ENCODE measurements at regions not wholly inside any gene's neighbourhood (a gene's known extent, or its start where the extent isn't known, plus 50 kb on each side); places are given as distances from the start of the nearest gene placed in this dataset.

DNA sequence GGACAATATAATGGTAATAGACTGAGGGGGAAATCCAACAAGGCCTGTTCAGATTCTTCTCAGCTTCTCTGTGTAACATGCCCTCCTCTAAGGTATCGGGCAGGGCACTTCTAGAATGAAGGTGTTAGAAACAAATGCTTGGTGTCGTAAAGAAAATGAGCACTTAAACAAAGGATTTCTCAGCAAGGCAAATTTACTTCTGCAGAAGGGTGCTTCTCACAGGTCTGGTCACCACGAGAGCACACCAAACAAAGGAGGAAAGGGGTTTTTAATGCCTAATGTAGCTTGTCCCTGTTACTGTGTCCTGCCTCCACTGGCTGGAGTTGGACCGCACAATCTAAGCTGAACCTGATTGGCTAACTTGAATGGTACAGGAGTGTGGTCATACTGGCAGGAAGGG lies 642.6 kb upstream of the CDH8 start:
- TF ChIP-seq, protein P1, sequence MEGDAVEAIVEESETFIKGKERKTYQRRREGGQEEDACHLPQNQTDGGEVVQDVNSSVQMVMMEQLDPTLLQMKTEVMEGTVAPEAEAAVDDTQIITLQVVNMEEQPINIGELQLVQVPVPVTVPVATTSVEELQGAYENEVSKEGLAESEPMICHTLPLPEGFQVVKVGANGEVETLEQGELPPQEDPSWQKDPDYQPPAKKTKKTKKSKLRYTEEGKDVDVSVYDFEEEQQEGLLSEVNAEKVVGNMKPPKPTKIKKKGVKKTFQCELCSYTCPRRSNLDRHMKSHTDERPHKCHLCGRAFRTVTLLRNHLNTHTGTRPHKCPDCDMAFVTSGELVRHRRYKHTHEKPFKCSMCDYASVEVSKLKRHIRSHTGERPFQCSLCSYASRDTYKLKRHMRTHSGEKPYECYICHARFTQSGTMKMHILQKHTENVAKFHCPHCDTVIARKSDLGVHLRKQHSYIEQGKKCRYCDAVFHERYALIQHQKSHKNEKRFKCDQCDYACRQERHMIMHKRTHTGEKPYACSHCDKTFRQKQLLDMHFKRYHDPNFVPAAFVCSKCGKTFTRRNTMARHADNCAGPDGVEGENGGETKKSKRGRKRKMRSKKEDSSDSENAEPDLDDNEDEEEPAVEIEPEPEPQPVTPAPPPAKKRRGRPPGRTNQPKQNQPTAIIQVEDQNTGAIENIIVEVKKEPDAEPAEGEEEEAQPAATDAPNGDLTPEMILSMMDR (optimal IDR thresholded peaks at IDR 0.05 in 1 of 3, IDR thresholded peaks at IDR 0.05 in 1 of 3, conservative IDR thresholded peaks at IDR 0.05 in 1 of 3; ENCODE audit: extremely low read depth in 1 of 3, insufficient read depth in 2 of 3, low read length in 3 of 3), result no peak
- no peak for TF ChIP-seq EZH2 (IDR thresholded peaks at IDR 0.05; ENCODE audit: low read length)

Measured in keratinocyte (primary cell).